GM19467 (cell line): ENCODE measurements at regions not wholly inside any gene's neighbourhood (a gene's known extent, or its start where the extent isn't known, plus 50 kb on each side); places are given as distances from the start of the nearest gene placed in this dataset.

Experiments used
- ATAC-seq: cut with Tn5 transposase; IDR thresholded peaks from one replicate; pipeline ENCODE4 v1.9.1; 2021; ENCODE audit warnings: mild to moderate bottlenecking, moderate library complexity; ENCODE audit not compliant: unreplicated experiment

GRCh38 chr18:75553021-75553420 lies 125.5 kb upstream of the SMIM21 start:
- no peak for ATAC-seq

GRCh38 chr18:75551071-75551470 lies 123.6 kb upstream of the SMIM21 start:
- no peak for ATAC-seq

DNA sequence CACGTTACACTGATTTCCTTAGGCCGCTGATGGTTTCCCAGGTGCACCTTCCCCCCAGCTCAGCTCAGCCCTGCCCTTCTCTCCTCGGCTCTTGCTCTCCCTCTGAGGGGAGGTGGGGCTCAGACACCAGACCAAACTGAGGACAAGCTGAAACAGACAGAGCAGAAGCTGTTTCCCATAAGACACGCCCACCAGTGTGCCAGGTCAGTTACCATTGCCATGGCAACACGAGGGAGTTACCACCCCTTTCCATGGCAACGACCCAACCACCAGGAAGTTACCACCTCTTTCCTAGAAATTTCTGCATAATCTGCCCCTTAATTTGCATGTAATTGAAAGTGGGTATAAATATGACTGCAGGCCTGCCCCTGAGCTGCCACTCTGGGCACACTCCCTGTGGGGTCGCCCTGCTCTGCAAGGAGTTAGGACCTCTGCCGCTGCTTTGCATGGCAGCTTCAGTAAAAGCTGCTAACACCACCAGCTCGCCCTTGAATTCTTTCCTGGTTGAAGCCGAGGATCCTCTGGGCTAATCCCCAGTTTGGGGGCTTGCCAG lies 120.9 kb upstream of the SMIM21 start:
- ATAC-seq, result no peak

DNA sequence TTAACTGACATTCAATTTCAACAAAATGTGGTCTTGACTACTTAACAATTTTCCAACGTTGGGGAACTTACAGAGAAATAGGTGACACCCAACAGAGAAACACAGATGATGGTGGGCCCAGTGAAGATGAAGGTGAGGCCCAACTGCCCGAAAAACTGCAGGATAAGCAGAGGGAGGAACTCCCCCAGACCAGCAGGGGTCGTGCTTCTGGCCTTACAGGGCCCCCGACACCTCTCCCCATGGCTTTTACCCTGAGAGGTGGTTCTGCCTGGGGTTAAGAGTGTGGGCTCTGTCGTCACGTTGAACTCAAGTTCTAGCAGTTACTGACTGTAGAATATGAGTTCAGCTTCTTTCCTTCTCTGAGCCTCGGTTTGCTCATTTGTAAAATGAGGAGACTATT lies 119.5 kb upstream of the SMIM21 start:
- ATAC-seq, result no peak

GRCh38 chr18:75545189-75545588 lies 117.7 kb upstream of the SMIM21 start:
- no peak for ATAC-seq

- ATAC-seq, result no peak
These were observed 117.0 kb upstream of the SMIM21 start for GRCh38 chr18:75544496-75544895.

DNA sequence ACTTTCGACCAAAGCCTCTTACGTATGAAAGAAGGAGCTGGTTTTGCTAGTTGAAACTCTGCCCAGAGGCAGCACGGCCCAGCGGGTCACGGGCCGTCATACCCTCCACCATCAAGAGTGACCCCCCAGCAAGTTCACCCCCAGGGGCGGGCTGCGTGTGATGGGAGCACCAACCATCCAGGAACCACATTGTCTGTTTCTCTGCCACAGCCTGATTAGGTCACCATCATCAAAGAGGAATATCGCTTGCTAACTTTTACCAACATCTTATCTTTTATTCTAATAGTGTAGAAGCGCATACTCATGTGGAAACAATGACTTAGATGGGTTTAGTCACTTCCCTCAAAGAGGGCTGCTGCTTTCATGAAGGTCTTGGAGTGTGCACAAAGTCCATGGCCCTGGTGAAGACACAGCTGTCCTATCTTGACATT lies 116.6 kb upstream of the SMIM21 start:
- ATAC-seq, result no peak

GRCh38 chr18:75538727-75539126 lies 111.2 kb upstream of the SMIM21 start:
- no peak for ATAC-seq

GRCh38 chr18:75533950-75534349 lies 106.4 kb upstream of the SMIM21 start:
- ATAC-seq, result no peak

GRCh38 chr18:75533209-75533608 lies 105.7 kb upstream of the SMIM21 start:
- no peak for ATAC-seq

- ATAC-seq, result no peak
These were observed 104.5 kb upstream of the SMIM21 start for GRCh38 chr18:75531851-75532459.

DNA sequence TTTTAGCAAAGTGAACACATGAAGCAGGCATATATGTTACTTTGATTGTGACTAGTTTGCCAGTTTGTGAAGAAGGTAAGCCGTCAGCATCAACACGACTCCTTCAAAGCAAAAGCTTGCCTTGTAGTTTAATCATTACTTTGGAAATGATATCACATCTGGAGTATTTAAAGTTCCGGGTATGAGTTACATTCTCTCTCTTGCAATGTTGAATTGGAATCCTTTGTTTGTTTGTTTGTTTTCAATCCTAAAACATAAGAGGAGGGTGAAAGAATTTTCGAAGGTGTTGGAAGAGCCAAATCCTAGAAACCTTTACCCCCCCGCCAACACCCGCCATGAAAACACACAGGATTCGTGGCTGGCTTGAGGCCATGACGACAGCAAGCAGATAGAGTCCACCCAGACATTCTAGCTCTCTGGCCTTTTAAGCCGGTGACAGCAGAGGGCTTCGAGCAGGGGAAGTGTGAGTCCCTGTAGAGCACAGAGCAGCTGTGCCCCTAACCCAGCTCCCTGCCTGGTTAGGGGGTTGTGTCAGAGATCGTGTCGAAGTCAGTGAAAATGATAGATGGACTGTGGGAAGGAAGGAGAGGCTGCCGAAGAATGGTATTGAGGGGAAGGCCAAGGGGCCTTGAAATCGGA lies 103.8 kb upstream of the SMIM21 start:
- no peak for ATAC-seq

DNA sequence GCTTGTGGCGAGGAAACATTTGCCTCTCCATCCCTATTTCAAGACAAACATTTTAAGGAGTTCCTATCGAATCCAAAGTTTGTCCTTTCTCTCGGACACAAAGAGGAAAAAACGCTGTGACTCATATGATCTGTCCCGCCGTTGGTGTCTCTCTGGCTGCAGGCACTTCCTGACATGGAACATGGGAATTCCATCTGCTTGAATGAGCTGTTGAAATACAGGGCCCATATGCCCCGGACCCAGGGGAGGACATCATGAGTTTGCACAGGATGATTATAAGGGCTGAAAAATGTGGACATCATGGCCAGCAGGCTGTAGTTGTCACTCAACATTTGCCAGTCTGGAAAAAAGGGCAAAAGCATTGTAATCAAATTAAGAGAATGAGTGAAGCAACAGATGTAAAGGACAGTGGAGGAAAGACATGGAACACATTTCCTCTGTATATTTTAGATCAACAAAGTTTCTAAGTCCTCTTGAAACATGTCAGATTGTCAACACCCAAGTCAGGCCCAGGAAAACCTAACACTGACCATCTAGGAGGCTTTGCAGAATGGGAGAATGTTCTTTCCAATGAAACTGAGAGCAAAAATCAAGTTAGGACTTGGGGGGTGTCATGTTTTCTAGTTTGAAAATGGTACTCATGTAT lies 103.2 kb upstream of the SMIM21 start:
- ATAC-seq, result no peak

DNA sequence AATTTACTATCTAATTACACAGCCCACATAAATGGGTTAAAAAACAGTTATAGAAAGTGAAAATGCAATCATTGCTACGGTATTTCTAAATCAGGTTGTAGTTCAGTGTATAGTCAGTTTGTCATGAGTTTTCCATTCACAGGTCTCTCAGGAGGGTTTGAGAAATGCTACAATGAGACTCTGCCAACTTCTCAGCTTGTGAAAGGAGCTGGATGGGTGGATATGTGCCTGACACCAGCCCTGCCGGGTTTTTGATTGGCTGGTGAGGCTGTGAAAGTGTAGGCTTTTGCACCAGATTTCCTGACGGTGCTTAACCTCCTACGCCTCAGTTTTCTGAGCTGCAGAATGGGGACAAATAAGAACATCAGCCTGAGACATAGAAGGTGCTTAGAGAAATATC lies 102.6 kb upstream of the SMIM21 start:
- no peak for ATAC-seq

- ATAC-seq, result no peak
These were observed 101.9 kb upstream of the SMIM21 start for GRCh38 chr18:75529394-75529793.

DNA sequence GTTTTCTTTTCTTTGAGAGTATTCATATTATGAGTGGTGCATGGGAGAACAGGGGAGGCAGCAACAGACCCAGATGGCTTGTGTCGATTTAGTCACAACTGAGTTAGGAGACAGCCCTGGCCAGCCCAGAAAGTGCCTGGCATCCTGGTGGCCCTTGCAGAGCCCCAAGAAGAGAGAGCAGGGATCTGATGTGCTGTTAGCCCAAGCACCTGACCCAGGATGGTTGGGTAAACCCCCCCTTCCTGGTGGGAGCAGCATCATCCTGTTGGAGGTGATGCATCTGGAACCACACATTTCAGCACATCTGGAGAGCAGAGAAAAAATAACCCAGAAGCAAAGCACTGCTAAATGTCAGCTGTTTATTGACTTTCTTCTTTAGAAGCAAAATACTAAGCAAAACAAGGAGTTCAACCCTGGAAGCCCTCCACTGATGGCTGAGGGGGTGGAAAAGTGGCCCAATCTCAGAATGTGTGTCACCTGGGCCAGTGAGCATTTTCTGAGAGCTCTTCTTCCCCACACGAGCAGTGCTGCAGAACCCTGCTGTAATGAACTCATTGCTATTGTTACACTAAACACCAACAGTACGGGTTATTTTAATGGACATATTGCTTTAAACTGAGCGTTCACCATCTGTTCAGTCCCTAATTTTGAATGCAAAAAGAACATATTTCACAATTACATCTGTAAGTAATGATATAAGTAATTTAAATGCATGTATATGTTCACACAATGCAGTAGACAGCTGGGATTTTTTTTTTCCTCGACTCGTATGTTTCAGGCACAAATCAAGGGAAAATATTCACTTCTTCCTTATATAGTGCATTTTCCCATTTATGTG lies 100.6 kb upstream of the SMIM21 start:
- ATAC-seq, result no peak

GRCh38 chr18:75526038-75526437 lies 98.5 kb upstream of the SMIM21 start:
- ATAC-seq, result no peak

DNA sequence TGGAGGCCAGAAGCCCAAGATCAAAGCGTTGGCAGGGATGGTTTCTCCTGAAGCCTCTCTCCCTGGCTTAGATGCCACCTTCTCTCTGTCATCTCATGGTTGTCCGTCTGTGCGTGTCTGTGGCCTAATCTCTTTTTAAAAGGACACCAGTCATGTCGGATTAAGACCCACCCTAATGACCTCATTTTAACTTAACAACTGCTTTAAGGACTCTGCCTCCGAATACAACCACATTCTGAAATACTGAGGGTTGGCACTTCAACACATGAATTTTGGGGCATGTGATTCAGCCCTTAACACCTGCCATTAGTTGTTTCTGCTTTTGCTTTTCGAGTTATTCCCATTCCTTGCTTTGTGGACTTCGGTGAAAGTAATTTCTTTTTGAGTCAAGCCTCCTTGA lies 97.8 kb upstream of the SMIM21 start:
- no peak for ATAC-seq

DNA sequence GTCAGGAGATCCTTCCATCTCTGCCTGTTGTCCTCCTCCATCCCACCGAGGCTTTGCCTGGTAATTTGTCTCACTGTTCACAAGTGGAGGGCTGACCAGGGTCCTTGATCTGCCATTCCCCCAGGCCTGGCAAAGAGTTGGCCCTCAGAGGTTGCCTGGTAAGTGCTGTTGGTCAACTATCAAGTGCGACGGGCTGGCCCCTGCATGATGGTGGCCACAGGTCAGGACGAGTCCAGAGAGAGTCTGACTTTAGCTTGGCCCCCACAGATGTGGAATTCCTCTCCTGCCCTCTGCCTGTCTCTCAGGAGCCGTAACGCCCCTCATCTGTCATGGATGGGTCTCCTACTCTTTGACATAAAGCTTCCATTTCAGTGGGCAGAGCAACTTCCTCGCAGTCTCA lies 97.3 kb upstream of the SMIM21 start:
- no peak for ATAC-seq

DNA sequence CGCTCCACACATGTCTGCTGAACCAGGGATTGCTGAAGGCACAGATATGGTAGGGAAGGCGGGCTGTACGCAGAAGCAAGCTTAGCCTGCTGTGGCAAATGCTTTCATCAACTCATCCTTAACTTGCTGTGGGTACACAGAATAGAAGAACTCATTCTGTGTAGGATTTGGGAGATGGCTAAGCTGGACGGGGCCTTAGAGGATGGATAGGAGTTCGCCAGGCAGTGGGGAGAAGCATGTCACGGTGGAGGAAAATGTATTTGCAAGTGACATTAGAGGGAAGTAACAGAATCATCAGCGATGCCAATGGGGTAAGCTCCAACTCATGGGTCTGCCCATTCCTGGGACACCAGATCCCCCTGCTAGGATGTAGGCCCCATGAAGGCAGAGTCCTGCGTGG lies 96.7 kb upstream of the SMIM21 start:
- no peak for ATAC-seq

- ATAC-seq, result no peak
These were observed 94.3 kb upstream of the SMIM21 start for GRCh38 chr18:75521816-75522215.
